HEK293 (cell line): ENCODE measurements at regions not wholly inside any gene's neighbourhood (a gene's known extent, or its start where the extent isn't known, plus 50 kb on each side); places are given as distances from the start of the nearest gene placed in this dataset.

Experiments
- CTCF ChIA-PET: fragments of 350-600 bp; formaldehyde crosslinking; extraction: SDS; loops from one replicate; lab custom pipeline; 2021; ENCODE audit warnings: antibody characterized with exemption; lab: Yijun Ruan, JAX
- POLR2A ChIA-PET: fragments of 300-600 bp; formaldehyde crosslinking; extraction: SDS; loops from one replicate; lab custom pipeline; 2020; ENCODE audit warnings: antibody characterized with exemption, inconsistent platforms; lab: Yijun Ruan, JAX
- H3K27ac ChIP-seq: fragments of 200-500 bp; sonication (Bioruptor generic); 2 replicates; pipeline ENCODE4 v1.5.1; 2014; ENCODE audit warnings: low read depth, low read length, control low read depth, inconsistent platforms; ENCODE audit errors: extremely low read depth
- H3K36me3 ChIP-seq, 2 experiments: fragments of 200-500 bp in 1 of 2; sonication (Bioruptor generic) in 1 of 2; 1 replicate in 1 of 2; 2 replicates in 1 of 2; pipeline ENCODE4 v1.5.1; 2014 to 2017; ENCODE audit warnings: inconsistent platforms in 2 of 2, low read length in 2 of 2; ENCODE audit not compliant: control insufficient read depth in 2 of 2, insufficient read depth in 1 of 2
- H3K4me1 ChIP-seq: fragments of 200-500 bp; sonication (Bioruptor generic); 2 replicates; pipeline ENCODE4 v1.5.1; 2014; ENCODE audit warnings: mild to moderate bottlenecking, low read length, inconsistent platforms; ENCODE audit not compliant: control insufficient read depth, insufficient read depth
- H3K4me3 ChIP-seq: 2 replicates; pipeline ENCODE4 v1.5.1; 2011; ENCODE audit warnings: low read depth, mild to moderate bottlenecking, control low read depth, low read length, moderate library complexity
- H3K9me3 ChIP-seq: fragments of 200-500 bp; sonication (Bioruptor generic); 2 replicates; pipeline ENCODE4 v1.5.1; 2014; ENCODE audit warnings: low read depth, low read length, inconsistent platforms; ENCODE audit not compliant: control insufficient read depth, insufficient read depth
- AEBP2 ChIP-seq: fragments of 450-650 bp; formaldehyde crosslinking; IDR thresholded peaks from 2 replicates; pipeline ENCODE4 v1.5.1; 2016; ENCODE audit warnings: missing biosample characterization, missing genetic modification characterization, borderline replicate concordance
- BCL11B ChIP-seq: fragments of 450-650 bp; formaldehyde crosslinking; IDR thresholded peaks from 2 replicates; pipeline ENCODE4 v1.5.1; 2016; ENCODE audit warnings: low read depth, missing biosample characterization, missing genetic modification characterization
- EGR2 ChIP-seq: fragments of 450-650 bp; formaldehyde crosslinking; IDR thresholded peaks from 2 replicates; pipeline ENCODE4 v1.5.1; 2016; ENCODE audit warnings: low read depth, missing biosample characterization, missing genetic modification characterization
- GLI2 ChIP-seq: fragments of 450-650 bp; formaldehyde crosslinking; IDR thresholded peaks from 2 replicates; pipeline ENCODE4; 2017; ENCODE audit warnings: missing biosample characterization, missing genetic modification characterization, low read depth, borderline replicate concordance
- KLF9 ChIP-seq: fragments of 450-650 bp; formaldehyde crosslinking; IDR thresholded peaks from 2 replicates; pipeline ENCODE4 v1.5.1; 2016; ENCODE audit warnings: missing biosample characterization, missing genetic modification characterization, low read depth
- SETDB1 ChIP-seq: IDR thresholded peaks from one replicate; pipeline ENCODE4 v1.6.1; 2017; ENCODE audit warnings: mild to moderate bottlenecking, low read length, moderate library complexity, mixed read lengths; ENCODE audit not compliant: insufficient read length
- ZFP69B ChIP-seq: fragments of 450-650 bp; formaldehyde crosslinking; IDR thresholded peaks from 2 replicates; pipeline ENCODE4 v1.5.1; 2016; ENCODE audit warnings: missing biosample characterization, missing genetic modification characterization
- ZNF114 ChIP-seq: fragments of 450-650 bp; formaldehyde crosslinking; IDR thresholded peaks from 2 replicates; pipeline ENCODE4 v1.5.0; 2017; ENCODE audit warnings: missing biosample characterization, missing genetic modification characterization
- ZNF16 ChIP-seq: fragments of 450-650 bp; formaldehyde crosslinking; IDR thresholded peaks from 2 replicates; pipeline ENCODE4 v1.5.1; 2016; ENCODE audit warnings: low read depth, missing biosample characterization, missing genetic modification characterization
- ZNF214 ChIP-seq: fragments of 450-650 bp; formaldehyde crosslinking; IDR thresholded peaks from 2 replicates; pipeline ENCODE4 v1.5.1; 2017; ENCODE audit warnings: missing biosample characterization, mild to moderate bottlenecking, missing genetic modification characterization, borderline replicate concordance
- ZNF354C ChIP-seq: fragments of 450-650 bp; formaldehyde crosslinking; IDR thresholded peaks from 2 replicates; pipeline ENCODE4 v1.5.1; 2016; ENCODE audit warnings: missing biosample characterization, missing genetic modification characterization, low read depth, borderline replicate concordance
- ZNF596 ChIP-seq: fragments of 450-650 bp; IDR thresholded peaks from 2 replicates; pipeline ENCODE4 v1.5.0; 2018; ENCODE audit warnings: missing biosample characterization, mild to moderate bottlenecking, missing genetic modification characterization, moderate library complexity
- ZNF658 ChIP-seq: fragments of 450-650 bp; formaldehyde crosslinking; IDR thresholded peaks from 2 replicates; pipeline ENCODE4; 2016; ENCODE audit warnings: missing biosample characterization, missing genetic modification characterization
- ZNF670 ChIP-seq: fragments of 450-650 bp; formaldehyde crosslinking; IDR thresholded peaks from 2 replicates; pipeline ENCODE4 v1.5.1; 2016; ENCODE audit warnings: missing biosample characterization, missing genetic modification characterization, low read depth
- ZNF76 ChIP-seq: fragments of 450-650 bp; formaldehyde crosslinking; IDR thresholded peaks from 2 replicates; pipeline ENCODE4; 2016; ENCODE audit warnings: low read depth, missing biosample characterization, missing genetic modification characterization, borderline replicate concordance
- TF ChIP-seq, protein P1 (sequence below): IDR thresholded peaks from 2 replicates; pipeline ENCODE4 v1.6.1; 2011; ENCODE audit warnings: mild to moderate bottlenecking, low read depth, low read length, borderline replicate concordance
- TF ChIP-seq, protein P2 (sequence below): fragments of 450-650 bp; formaldehyde crosslinking; IDR thresholded peaks from 2 replicates; pipeline ENCODE4 v1.5.1; 2016; ENCODE audit warnings: missing biosample characterization, missing genetic modification characterization, borderline replicate concordance
- TF ChIP-seq, protein P3 (sequence below): fragments of 450-650 bp; formaldehyde crosslinking; IDR thresholded peaks from 2 replicates; pipeline ENCODE4 v1.5.1; 2016; ENCODE audit warnings: missing biosample characterization, missing genetic modification characterization, borderline replicate concordance
- TF ChIP-seq, protein P4 (sequence below): fragments of 450-650 bp; formaldehyde crosslinking; IDR thresholded peaks from 2 replicates; pipeline ENCODE4 v1.5.1; 2017; ENCODE audit warnings: missing biosample characterization, mild to moderate bottlenecking, missing genetic modification characterization, moderate library complexity

GRCh38 chrX:36869457-36869856 lies 138.7 kb upstream of the FAM47C start:
- POLR2A ChIA-PET = no interaction called here
- CTCF ChIA-PET = interaction anchor here (1.1 kb wide), 1 partner anchor 10 kb away, joined by 4 read pairs; no protein-coding TSS in a partner anchor
- H3K4me3 ChIP-seq = no peak overlapping the region
- H3K36me3 ChIP-seq = no peaks in the 10 kb centered on the region
- no peak for TF ChIP-seq SETDB1
- no peak for TF ChIP-seq ZFP69B (tag by site-specific recombination)
- TF ChIP-seq, protein P1, sequence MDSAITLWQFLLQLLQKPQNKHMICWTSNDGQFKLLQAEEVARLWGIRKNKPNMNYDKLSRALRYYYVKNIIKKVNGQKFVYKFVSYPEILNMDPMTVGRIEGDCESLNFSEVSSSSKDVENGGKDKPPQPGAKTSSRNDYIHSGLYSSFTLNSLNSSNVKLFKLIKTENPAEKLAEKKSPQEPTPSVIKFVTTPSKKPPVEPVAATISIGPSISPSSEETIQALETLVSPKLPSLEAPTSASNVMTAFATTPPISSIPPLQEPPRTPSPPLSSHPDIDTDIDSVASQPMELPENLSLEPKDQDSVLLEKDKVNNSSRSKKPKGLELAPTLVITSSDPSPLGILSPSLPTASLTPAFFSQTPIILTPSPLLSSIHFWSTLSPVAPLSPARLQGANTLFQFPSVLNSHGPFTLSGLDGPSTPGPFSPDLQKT = no peak
- no peak for TF ChIP-seq ZNF214 (tag by site-specific recombination)
- TF ChIP-seq ZNF658 (tag by site-specific recombination) = no peak
- no peak for TF ChIP-seq ZNF670 (tag by site-specific recombination)
- TF ChIP-seq, protein P2, sequence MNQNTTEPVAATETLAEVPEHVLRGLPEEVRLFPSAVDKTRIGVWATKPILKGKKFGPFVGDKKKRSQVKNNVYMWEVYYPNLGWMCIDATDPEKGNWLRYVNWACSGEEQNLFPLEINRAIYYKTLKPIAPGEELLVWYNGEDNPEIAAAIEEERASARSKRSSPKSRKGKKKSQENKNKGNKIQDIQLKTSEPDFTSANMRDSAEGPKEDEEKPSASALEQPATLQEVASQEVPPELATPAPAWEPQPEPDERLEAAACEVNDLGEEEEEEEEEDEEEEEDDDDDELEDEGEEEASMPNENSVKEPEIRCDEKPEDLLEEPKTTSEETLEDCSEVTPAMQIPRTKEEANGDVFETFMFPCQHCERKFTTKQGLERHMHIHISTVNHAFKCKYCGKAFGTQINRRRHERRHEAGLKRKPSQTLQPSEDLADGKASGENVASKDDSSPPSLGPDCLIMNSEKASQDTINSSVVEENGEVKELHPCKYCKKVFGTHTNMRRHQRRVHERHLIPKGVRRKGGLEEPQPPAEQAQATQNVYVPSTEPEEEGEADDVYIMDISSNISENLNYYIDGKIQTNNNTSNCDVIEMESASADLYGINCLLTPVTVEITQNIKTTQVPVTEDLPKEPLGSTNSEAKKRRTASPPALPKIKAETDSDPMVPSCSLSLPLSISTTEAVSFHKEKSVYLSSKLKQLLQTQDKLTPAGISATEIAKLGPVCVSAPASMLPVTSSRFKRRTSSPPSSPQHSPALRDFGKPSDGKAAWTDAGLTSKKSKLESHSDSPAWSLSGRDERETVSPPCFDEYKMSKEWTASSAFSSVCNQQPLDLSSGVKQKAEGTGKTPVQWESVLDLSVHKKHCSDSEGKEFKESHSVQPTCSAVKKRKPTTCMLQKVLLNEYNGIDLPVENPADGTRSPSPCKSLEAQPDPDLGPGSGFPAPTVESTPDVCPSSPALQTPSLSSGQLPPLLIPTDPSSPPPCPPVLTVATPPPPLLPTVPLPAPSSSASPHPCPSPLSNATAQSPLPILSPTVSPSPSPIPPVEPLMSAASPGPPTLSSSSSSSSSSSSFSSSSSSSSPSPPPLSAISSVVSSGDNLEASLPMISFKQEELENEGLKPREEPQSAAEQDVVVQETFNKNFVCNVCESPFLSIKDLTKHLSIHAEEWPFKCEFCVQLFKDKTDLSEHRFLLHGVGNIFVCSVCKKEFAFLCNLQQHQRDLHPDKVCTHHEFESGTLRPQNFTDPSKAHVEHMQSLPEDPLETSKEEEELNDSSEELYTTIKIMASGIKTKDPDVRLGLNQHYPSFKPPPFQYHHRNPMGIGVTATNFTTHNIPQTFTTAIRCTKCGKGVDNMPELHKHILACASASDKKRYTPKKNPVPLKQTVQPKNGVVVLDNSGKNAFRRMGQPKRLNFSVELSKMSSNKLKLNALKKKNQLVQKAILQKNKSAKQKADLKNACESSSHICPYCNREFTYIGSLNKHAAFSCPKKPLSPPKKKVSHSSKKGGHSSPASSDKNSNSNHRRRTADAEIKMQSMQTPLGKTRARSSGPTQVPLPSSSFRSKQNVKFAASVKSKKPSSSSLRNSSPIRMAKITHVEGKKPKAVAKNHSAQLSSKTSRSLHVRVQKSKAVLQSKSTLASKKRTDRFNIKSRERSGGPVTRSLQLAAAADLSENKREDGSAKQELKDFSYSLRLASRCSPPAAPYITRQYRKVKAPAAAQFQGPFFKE = no peak
- TF ChIP-seq, protein P3, sequence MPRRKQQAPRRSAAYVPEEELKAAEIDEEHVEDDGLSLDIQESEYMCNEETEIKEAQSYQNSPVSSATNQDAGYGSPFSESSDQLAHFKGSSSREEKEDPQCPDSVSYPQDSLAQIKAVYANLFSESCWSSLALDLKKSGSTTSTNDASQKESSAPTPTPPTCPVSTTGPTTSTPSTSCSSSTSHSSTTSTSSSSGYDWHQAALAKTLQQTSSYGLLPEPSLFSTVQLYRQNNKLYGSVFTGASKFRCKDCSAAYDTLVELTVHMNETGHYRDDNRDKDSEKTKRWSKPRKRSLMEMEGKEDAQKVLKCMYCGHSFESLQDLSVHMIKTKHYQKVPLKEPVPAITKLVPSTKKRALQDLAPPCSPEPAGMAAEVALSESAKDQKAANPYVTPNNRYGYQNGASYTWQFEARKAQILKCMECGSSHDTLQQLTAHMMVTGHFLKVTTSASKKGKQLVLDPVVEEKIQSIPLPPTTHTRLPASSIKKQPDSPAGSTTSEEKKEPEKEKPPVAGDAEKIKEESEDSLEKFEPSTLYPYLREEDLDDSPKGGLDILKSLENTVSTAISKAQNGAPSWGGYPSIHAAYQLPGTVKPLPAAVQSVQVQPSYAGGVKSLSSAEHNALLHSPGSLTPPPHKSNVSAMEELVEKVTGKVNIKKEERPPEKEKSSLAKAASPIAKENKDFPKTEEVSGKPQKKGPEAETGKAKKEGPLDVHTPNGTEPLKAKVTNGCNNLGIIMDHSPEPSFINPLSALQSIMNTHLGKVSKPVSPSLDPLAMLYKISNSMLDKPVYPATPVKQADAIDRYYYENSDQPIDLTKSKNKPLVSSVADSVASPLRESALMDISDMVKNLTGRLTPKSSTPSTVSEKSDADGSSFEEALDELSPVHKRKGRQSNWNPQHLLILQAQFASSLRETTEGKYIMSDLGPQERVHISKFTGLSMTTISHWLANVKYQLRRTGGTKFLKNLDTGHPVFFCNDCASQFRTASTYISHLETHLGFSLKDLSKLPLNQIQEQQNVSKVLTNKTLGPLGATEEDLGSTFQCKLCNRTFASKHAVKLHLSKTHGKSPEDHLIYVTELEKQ = no peak
- TF ChIP-seq BCL11B (tag by site-specific recombination) = no peak
- TF ChIP-seq ZNF16 = no peak
- no peak for TF ChIP-seq ZNF354C
- no peak for TF ChIP-seq GLI2 (tag by site-specific recombination)
- no peak for TF ChIP-seq ZNF114 (tag by site-specific recombination)
- no peak for TF ChIP-seq EGR2
- no peak for TF ChIP-seq AEBP2 (tag by site-specific recombination)
- TF ChIP-seq ZNF596 = no peak
- TF ChIP-seq, protein P4, sequence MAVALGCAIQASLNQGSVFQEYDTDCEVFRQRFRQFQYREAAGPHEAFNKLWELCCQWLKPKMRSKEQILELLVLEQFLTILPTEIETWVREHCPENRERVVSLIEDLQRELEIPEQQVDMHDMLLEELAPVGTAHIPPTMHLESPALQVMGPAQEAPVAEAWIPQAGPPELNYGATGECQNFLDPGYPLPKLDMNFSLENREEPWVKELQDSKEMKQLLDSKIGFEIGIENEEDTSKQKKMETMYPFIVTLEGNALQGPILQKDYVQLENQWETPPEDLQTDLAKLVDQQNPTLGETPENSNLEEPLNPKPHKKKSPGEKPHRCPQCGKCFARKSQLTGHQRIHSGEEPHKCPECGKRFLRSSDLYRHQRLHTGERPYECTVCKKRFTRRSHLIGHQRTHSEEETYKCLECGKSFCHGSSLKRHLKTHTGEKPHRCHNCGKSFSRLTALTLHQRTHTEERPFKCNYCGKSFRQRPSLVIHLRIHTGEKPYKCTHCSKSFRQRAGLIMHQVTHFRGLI (tag by site-specific recombination) = no peak
- TF ChIP-seq ZNF76 (tag by site-specific recombination) = no peak
- no peak for TF ChIP-seq KLF9 (tag by site-specific recombination)
- no peaks in the 10 kb centered on the region; the same call in 1 of the 2 replicates for H3K9me3 ChIP-seq
- H3K27ac ChIP-seq = no peak overlapping the region
- H3K4me1 ChIP-seq = no peaks in the 10 kb centered on the region
